ENCODE measurements at regions not wholly inside any gene's neighbourhood (a gene's known extent, or its start where the extent isn't known, plus 50 kb on each side); places are given as distances from the start of the nearest gene placed in this dataset.

DNA sequence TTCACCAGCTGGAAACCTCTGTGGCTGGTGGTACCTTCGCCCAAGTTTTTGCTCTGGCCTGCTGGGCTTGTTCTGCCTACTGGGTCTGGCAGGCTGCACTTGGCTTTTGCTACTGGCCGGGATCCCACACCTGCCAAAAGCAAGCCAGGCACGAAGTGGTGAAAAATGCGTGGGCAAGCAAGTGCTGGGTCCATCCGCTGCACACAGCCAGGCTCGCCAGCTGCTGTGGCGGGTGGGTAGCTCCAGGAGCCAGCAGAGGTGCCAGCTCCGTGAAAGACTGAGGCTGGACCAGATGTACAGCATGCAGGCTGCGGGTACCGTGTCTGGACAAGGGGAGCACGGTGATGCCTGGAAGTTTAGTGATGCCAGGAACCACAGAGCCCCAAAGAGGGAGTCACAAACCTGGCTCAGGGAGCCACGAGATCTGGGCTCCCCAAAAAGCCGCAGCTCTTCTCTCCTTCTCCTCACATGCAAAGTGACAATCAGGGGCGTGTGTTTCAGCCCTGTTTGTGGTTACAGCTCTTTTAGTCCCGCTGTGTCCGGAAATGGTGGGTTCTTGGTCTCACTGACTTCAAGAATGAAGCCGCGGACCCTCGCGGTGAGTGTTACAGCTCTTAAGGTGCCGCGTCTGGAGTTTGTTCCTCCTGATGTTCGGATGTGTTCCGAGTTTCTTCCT lies 1455.6 kb upstream of the GBE1 start:
- Histone ChIP-seq H3K4me1 (ENCODE audit: control insufficient read depth, insufficient read depth, low read length) (no peaks in the 10 kb centered on the region), H3K4me2 (ENCODE audit: low read length) (no peak overlapping the region), H3K9me3 (replicated peaks; ENCODE audit: low read length) (no peaks in the 10 kb centered on the region), H3K27me3 (ENCODE audit: control insufficient read depth, insufficient read depth, low read length) (no peaks in the 10 kb centered on the region), H3K9ac (ENCODE audit: low read depth, low read length) (no peak overlapping the region), H3K4me3 (ENCODE audit: low read length) (no peak overlapping the region), H3K36me3 (ENCODE audit: insufficient read depth, low read length) (no peaks in the 10 kb centered on the region)

GRCh38 chr3:83195243-83195642 lies 1433.8 kb upstream of the GBE1 start:
- no peak overlapping the region for H3K4me2 ChIP-seq (ENCODE audit: low read length)
- no peak overlapping the region for H3K4me3 ChIP-seq (ENCODE audit: low read length)
- no peak overlapping the region for H3K9ac ChIP-seq (ENCODE audit: low read depth, low read length)
- no peaks in the 10 kb centered on the region for H3K9me3 ChIP-seq (replicated peaks; ENCODE audit: low read length)
- H3K36me3 ChIP-seq (ENCODE audit: insufficient read depth, low read length) = no peaks in the 10 kb centered on the region
- no peaks in the 10 kb centered on the region for H3K27me3 ChIP-seq (ENCODE audit: control insufficient read depth, insufficient read depth, low read length)
- peaks cover 5% of the 10 kb centered on the region for H3K4me1 ChIP-seq (ENCODE audit: control insufficient read depth, insufficient read depth, low read length)

DNA sequence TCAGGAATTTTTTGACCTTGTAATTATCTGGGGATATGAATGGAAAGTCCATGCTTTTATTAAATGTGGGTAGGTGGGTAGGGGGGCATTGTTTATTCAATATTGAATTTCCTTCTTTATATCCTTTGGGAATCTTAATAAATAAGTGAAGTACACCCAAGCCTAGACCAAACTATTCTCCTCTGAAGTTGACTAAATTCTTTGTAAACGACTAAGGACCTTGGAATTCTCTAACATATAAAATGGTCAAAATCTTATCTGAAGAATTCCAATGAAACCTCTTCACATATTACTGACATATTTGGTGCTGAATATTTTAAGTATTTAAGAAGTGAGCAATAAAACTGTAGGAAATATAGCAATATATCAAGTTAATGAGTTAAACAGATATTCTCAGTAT lies 1432.1 kb upstream of the GBE1 start:
- no peak overlapping the region for H3K9ac ChIP-seq (ENCODE audit: low read depth, low read length)

DNA sequence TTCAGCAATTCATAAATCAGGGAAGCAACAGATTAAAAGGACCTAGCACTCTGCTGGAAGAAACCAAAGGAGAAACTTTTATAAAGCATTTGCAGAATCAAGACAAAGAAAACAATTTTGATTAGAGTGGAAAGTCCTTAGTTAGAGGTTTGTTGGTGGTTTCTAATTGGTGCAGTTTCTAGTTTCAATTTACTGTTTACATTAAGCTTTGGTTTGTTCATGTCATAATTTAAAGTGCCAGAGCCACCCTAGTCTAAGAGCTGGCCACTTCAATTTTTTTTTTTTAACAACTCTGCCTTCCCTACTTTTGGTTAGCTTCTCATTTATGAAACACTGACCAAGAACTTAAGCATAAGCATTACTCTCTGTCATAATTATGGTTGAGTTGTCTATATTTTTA lies 1428.2 kb upstream of the GBE1 start:
- Histone ChIP-seq H3K27me3 (ENCODE audit: control insufficient read depth, insufficient read depth, low read length) (no peaks in the 10 kb centered on the region), H3K9me3 (replicated peaks; ENCODE audit: low read length) (no peaks in the 10 kb centered on the region), H3K4me3 (ENCODE audit: low read length) (no peak overlapping the region), H3K9ac (ENCODE audit: low read depth, low read length) (no peak overlapping the region), H3K4me2 (ENCODE audit: low read length) (no peak overlapping the region), H3K36me3 (ENCODE audit: insufficient read depth, low read length) (no peaks in the 10 kb centered on the region), H3K4me1 (ENCODE audit: control insufficient read depth, insufficient read depth, low read length) (peaks cover 5% of the 10 kb centered on the region)

More for the DNA sequence above, 1432.1 kb upstream of the GBE1 start:
- no peak overlapping the region for H3K4me3 ChIP-seq (ENCODE audit: low read length)
- no peaks in the 10 kb centered on the region for H3K36me3 ChIP-seq (ENCODE audit: insufficient read depth, low read length)
- no peak overlapping the region for H3K4me2 ChIP-seq (ENCODE audit: low read length)
- H3K4me1 ChIP-seq (ENCODE audit: control insufficient read depth, insufficient read depth, low read length) = peaks cover 5% of the 10 kb centered on the region
- no peaks in the 10 kb centered on the region for H3K27me3 ChIP-seq (ENCODE audit: control insufficient read depth, insufficient read depth, low read length)
- no peaks in the 10 kb centered on the region for H3K9me3 ChIP-seq (replicated peaks; ENCODE audit: low read length)

- H3K36me3 ChIP-seq (ENCODE audit: insufficient read depth, low read length) = no peaks in the 10 kb centered on the region
- no peaks in the 10 kb centered on the region for H3K4me1 ChIP-seq (ENCODE audit: control insufficient read depth, insufficient read depth, low read length)
- H3K27me3 ChIP-seq (ENCODE audit: control insufficient read depth, insufficient read depth, low read length) = no peaks in the 10 kb centered on the region
- H3K9me3 ChIP-seq (replicated peaks; ENCODE audit: low read length) = no peaks in the 10 kb centered on the region
- H3K4me2 ChIP-seq (ENCODE audit: low read length) = no peak overlapping the region
- H3K9ac ChIP-seq (ENCODE audit: low read depth, low read length) = no peak overlapping the region
- H3K4me3 ChIP-seq (ENCODE audit: low read length) = no peak overlapping the region
Observed at GRCh38 chr3:83169473-83169872, 1408.0 kb upstream of the GBE1 start.

DNA sequence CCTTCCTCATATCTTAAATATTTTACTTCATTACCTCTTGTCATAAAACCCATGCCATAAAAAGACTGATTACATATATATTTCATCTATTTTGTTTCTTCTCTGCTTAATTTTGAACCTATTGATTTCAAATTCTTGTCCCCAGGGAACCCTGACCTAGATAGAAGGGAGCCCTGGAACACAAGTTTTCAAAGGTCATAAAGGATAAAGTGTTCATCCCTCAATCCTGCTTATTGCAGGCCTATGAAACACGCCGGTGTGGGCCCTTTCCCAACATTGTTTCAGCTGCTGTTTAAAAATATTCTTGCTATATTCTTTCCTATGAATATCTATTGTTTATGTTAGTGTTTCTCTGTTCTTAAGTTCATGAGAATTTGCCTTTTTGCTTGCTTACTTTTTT lies 1389.5 kb upstream of the GBE1 start:
- H3K4me1 ChIP-seq (ENCODE audit: control insufficient read depth, insufficient read depth, low read length) = no peaks in the 10 kb centered on the region

GRCh38 chr3:83140983-83141382 lies 1379.5 kb upstream of the GBE1 start:
- H3K27me3 ChIP-seq (ENCODE audit: control insufficient read depth, insufficient read depth, low read length) = no peaks in the 10 kb centered on the region
- H3K9me3 ChIP-seq (replicated peaks; ENCODE audit: low read length) = no peaks in the 10 kb centered on the region
- H3K4me2 ChIP-seq (ENCODE audit: low read length) = no peak overlapping the region
- no peaks in the 10 kb centered on the region for H3K4me1 ChIP-seq (ENCODE audit: control insufficient read depth, insufficient read depth, low read length)
- no peak overlapping the region for H3K4me3 ChIP-seq (ENCODE audit: low read length)
- no peaks in the 10 kb centered on the region for H3K36me3 ChIP-seq (ENCODE audit: insufficient read depth, low read length)
- H3K9ac ChIP-seq (ENCODE audit: low read depth, low read length) = no peak overlapping the region

More for the DNA sequence above, 1389.5 kb upstream of the GBE1 start:
- Histone ChIP-seq H3K9me3 (replicated peaks; ENCODE audit: low read length) (no peaks in the 10 kb centered on the region), H3K27me3 (ENCODE audit: control insufficient read depth, insufficient read depth, low read length) (no peaks in the 10 kb centered on the region), H3K9ac (ENCODE audit: low read depth, low read length) (no peak overlapping the region), H3K4me2 (ENCODE audit: low read length) (no peak overlapping the region), H3K36me3 (ENCODE audit: insufficient read depth, low read length) (no peaks in the 10 kb centered on the region), H3K4me3 (ENCODE audit: low read length) (no peak overlapping the region)

DNA sequence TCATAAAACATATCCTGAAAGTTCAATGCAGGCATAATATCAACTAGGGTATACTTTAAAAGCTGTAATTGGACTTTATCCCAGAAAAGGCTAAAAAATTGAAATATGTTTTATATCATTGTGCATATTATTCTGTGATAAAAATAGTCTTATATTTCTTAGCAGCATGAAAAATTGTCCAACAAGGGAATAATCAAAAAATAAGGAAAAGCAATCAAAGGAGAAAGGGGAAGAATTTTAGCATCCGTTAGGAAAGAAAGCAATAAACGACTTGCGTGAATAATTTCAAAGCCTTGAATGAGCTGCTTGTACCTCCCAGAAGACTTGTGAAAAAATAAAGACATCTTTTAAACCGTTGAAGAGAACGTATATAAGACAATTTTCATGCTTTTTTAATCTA lies 1369.8 kb upstream of the GBE1 start:
- H3K9ac ChIP-seq (ENCODE audit: low read depth, low read length) = no peak overlapping the region
- H3K9me3 ChIP-seq (replicated peaks; ENCODE audit: low read length) = no peaks in the 10 kb centered on the region
- no peaks in the 10 kb centered on the region for H3K36me3 ChIP-seq (ENCODE audit: insufficient read depth, low read length)
- H3K27me3 ChIP-seq (ENCODE audit: control insufficient read depth, insufficient read depth, low read length) = no peaks in the 10 kb centered on the region
- no peak overlapping the region for H3K4me2 ChIP-seq (ENCODE audit: low read length)
- H3K4me3 ChIP-seq (ENCODE audit: low read length) = no peak overlapping the region
- H3K4me1 ChIP-seq (ENCODE audit: control insufficient read depth, insufficient read depth, low read length) = no peaks in the 10 kb centered on the region

- Histone ChIP-seq H3K4me2 (ENCODE audit: low read length) (no peak overlapping the region), H3K27me3 (ENCODE audit: control insufficient read depth, insufficient read depth, low read length) (no peaks in the 10 kb centered on the region), H3K36me3 (ENCODE audit: insufficient read depth, low read length) (no peaks in the 10 kb centered on the region), H3K9ac (ENCODE audit: low read depth, low read length) (no peak overlapping the region), H3K9me3 (replicated peaks; ENCODE audit: low read length) (no peaks in the 10 kb centered on the region), H3K4me1 (ENCODE audit: control insufficient read depth, insufficient read depth, low read length) (no peaks in the 10 kb centered on the region), H3K4me3 (ENCODE audit: low read length) (no peak overlapping the region)
Observed at GRCh38 chr3:83122774-83123350, 1361.4 kb upstream of the GBE1 start.

DNA sequence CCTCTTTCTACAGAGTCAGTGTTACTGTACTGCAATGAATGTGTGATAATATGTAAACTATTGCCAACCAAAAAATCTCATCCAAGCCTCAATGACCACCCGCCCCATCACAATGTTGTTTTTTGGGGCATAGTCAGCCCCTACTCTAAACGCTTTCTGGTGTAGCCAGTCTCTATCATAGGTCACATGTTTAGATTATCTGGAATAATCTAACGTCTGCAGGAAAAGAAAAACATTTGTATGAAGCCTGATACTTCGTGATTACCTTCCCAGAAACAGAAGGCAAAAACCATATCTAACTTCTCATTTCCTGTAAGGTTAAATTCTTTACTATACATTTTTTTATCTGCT lies 1331.8 kb upstream of the GBE1 start:
- H3K4me1 ChIP-seq (ENCODE audit: control insufficient read depth, insufficient read depth, low read length) = no peaks in the 10 kb centered on the region
- no peak overlapping the region for H3K4me3 ChIP-seq (ENCODE audit: low read length)
- H3K9me3 ChIP-seq (replicated peaks; ENCODE audit: low read length) = no peaks in the 10 kb centered on the region
- no peak overlapping the region for H3K4me2 ChIP-seq (ENCODE audit: low read length)
- H3K27me3 ChIP-seq (ENCODE audit: control insufficient read depth, insufficient read depth, low read length) = no peaks in the 10 kb centered on the region
- no peaks in the 10 kb centered on the region for H3K36me3 ChIP-seq (ENCODE audit: insufficient read depth, low read length)
- H3K9ac ChIP-seq (ENCODE audit: low read depth, low read length) = no peak overlapping the region

- H3K4me3 ChIP-seq (ENCODE audit: low read length) = no peak overlapping the region
Observed at GRCh38 chr3:83092521-83093221, 1331.2 kb upstream of the GBE1 start.

DNA sequence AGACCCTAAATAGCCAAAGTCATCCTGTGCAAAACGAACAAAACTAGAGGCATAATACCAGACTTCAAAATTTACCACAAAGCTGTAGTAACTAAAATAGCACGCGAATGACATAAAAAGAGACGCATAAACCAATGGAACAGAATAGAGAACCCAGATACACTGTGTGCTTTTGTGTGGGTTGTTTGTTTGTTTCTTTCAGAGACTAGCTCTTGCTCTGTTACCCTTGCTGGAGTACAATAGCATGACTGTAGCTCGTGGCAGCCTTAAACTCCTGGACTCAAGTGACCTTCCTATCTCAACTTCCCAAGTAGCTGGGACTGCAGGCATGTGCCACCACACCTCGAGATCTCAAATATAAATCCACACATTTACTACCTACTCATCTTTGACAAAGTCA lies 1314.6 kb upstream of the GBE1 start:
- no peaks in the 10 kb centered on the region for H3K4me1 ChIP-seq (ENCODE audit: control insufficient read depth, insufficient read depth, low read length)
- no peaks in the 10 kb centered on the region for H3K27me3 ChIP-seq (ENCODE audit: control insufficient read depth, insufficient read depth, low read length)
- no peaks in the 10 kb centered on the region for H3K36me3 ChIP-seq (ENCODE audit: insufficient read depth, low read length)
- no peak overlapping the region for H3K4me2 ChIP-seq (ENCODE audit: low read length)
- H3K9ac ChIP-seq (ENCODE audit: low read depth, low read length) = no peak overlapping the region
- H3K4me3 ChIP-seq (ENCODE audit: low read length) = no peak overlapping the region
- H3K9me3 ChIP-seq (replicated peaks; ENCODE audit: low read length) = no peaks in the 10 kb centered on the region

More at GRCh38 chr3:83092521-83093221, 1331.2 kb upstream of the GBE1 start:
- Histone ChIP-seq H3K36me3 (ENCODE audit: insufficient read depth, low read length) (no peaks in the 10 kb centered on the region), H3K4me2 (ENCODE audit: low read length) (no peak overlapping the region), H3K4me1 (ENCODE audit: control insufficient read depth, insufficient read depth, low read length) (no peaks in the 10 kb centered on the region), H3K27me3 (ENCODE audit: control insufficient read depth, insufficient read depth, low read length) (no peaks in the 10 kb centered on the region), H3K9ac (ENCODE audit: low read depth, low read length) (no peak overlapping the region), H3K9me3 (replicated peaks; ENCODE audit: low read length) (no peaks in the 10 kb centered on the region)

All from skeletal muscle satellite cell (primary cell).